ENCODE measurements at regions not wholly inside any gene's neighbourhood (a gene's known extent, or its start where the extent isn't known, plus 50 kb on each side); places are given as distances from the start of the nearest gene placed in this dataset.

- peak; percentile 53 to 67 for DNase-seq
These were observed 62.1 kb upstream of the PRSS58 start for GRCh38 chr7:142319970-142320369.

- no peak for DNase-seq
These were observed 56.4 kb upstream of the PRSS58 start for GRCh38 chr7:142314281-142314680.

GRCh38 chr7:142313528-142313927 lies 55.7 kb upstream of the PRSS58 start:
- no peak for DNase-seq

GRCh38 chr7:142311876-142312275 lies 54.0 kb upstream of the PRSS58 start:
- DNase-seq, result no peak

- no peak for DNase-seq
These were observed 51.1 kb upstream of the PRSS58 start for GRCh38 chr7:142308918-142309317.

- DNase-seq, result no peak
These were observed 50.5 kb upstream of the PRSS58 start for GRCh38 chr7:142308326-142308725.
